Thyroid gland (tissue), 4 donors: ENCODE measurements at regions not wholly inside any gene's neighbourhood (a gene's known extent, or its start where the extent isn't known, plus 50 kb on each side); places are given as distances from the start of the nearest gene placed in this dataset.

ENCODE experiments used
- DNase-seq, 2 donors: peaks; one replicate each; pipeline ENCODE4 v3.0.0-alpha.2; 2019
- H3K27ac ChIP-seq, 3 donors: fragments of 200-600 bp; sonication (generic); 1 replicate in 2 of 3; 2 replicates in 1 of 3; pipeline ENCODE4 v1.5.1; 2016 to 2019; ENCODE audit warnings: mild to moderate bottlenecking in 1 of 3, moderate library complexity in 1 of 3
- H3K27me3 ChIP-seq: fragments of 200-600 bp; sonication (generic); one replicate; pipeline ENCODE4 v1.5.1; 2019
- H3K36me3 ChIP-seq, 2 donors: fragments of 200-600 bp; sonication (generic); one replicate each; pipeline ENCODE4 v1.5.1; 2016 to 2019
- H3K4me1 ChIP-seq, 2 donors: fragments of 200-600 bp; sonication (generic); one replicate each; pipeline ENCODE4 v1.5.1; 2017 to 2019
- H3K4me3 ChIP-seq, 3 donors: fragments of 200-600 bp; sonication (generic); replicated peaks in 1 of 3; 1 replicate in 2 of 3; 2 replicates in 1 of 3; pipeline ENCODE4 v1.5.1; 2016; ENCODE audit warnings: mild to moderate bottlenecking in 1 of 3
- H3K9me3 ChIP-seq: fragments of 200-600 bp; sonication (generic); one replicate; pipeline ENCODE4 v1.5.1; 2017
- POLR2A ChIP-seq, 2 donors: fragments of 450-650 bp; IDR thresholded peaks; one replicate each; pipeline ENCODE4 v1.6.1; 2017; ENCODE audit warnings: antibody characterized with exemption in 2 of 2, mild to moderate bottlenecking in 2 of 2, moderate library complexity in 1 of 2
- WGBS, 2 donors: methylation state at CpG; one replicate each; pipeline ENCODE4 v1.1.5; 2017; 5-methylcytosine and 5-hydroxymethylcytosine counted together
- intact Hi-C: fragments of 100-400 bp; cut with DNase I; formaldehyde crosslinking; loops from one replicate; pipeline ENCODE4 v1.15.1; 2023
- TF ChIP-seq, protein P1 (sequence below), 6 experiments: fragments of 200-600 bp in 3 of 6; fragments of 450-650 bp in 3 of 6; sonication (generic) in 3 of 6; IDR thresholded peaks; one replicate each; pipeline ENCODE4 v1.5.1; 2016 to 2019; ENCODE audit warnings: antibody characterized with exemption in 6 of 6, mild to moderate bottlenecking in 2 of 6, inconsistent platforms in 1 of 6, moderate library complexity in 1 of 6

DNA sequence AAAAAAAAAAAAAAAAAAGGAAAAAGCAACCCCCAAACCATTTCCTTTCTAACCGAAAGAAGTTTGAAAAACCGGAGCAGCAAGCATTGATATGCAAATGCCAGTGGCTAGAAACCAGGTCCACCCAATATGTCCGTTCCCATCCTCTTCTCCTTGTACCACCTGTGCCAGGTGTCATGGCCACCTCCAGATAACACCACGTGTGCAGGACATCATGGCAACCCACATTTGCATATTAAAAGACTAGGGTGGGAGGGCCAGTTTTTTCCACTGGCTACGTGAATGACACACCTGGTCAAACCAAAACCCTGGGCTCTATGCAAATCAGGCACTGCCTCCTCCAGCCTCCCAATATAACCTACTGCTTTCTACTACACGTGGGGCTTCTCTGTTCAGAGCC lies 303.3 kb upstream of the GULP1 start:
- Histone ChIP-seq H3K36me3 (no peaks in the 10 kb centered on the region), H3K4me3 (no peak overlapping the region), H3K9me3 (no peaks in the 10 kb centered on the region), H3K27me3 (no peaks in the 10 kb centered on the region), H3K27ac (no peak overlapping the region), H3K4me1 (no peaks in the 10 kb centered on the region)
- TF ChIP-seq POLR2A (IDR thresholded peaks at IDR 0.05): no peak
- TF ChIP-seq, protein P1, sequence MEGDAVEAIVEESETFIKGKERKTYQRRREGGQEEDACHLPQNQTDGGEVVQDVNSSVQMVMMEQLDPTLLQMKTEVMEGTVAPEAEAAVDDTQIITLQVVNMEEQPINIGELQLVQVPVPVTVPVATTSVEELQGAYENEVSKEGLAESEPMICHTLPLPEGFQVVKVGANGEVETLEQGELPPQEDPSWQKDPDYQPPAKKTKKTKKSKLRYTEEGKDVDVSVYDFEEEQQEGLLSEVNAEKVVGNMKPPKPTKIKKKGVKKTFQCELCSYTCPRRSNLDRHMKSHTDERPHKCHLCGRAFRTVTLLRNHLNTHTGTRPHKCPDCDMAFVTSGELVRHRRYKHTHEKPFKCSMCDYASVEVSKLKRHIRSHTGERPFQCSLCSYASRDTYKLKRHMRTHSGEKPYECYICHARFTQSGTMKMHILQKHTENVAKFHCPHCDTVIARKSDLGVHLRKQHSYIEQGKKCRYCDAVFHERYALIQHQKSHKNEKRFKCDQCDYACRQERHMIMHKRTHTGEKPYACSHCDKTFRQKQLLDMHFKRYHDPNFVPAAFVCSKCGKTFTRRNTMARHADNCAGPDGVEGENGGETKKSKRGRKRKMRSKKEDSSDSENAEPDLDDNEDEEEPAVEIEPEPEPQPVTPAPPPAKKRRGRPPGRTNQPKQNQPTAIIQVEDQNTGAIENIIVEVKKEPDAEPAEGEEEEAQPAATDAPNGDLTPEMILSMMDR (IDR thresholded peaks at IDR 0.05): no peak
- no peak for DNase-seq
- intact Hi-C loops: no loop called here
- WGBS, 2 donors: 77 to 80% methylated on average over 6 of the region's 6 CpGs

DNA sequence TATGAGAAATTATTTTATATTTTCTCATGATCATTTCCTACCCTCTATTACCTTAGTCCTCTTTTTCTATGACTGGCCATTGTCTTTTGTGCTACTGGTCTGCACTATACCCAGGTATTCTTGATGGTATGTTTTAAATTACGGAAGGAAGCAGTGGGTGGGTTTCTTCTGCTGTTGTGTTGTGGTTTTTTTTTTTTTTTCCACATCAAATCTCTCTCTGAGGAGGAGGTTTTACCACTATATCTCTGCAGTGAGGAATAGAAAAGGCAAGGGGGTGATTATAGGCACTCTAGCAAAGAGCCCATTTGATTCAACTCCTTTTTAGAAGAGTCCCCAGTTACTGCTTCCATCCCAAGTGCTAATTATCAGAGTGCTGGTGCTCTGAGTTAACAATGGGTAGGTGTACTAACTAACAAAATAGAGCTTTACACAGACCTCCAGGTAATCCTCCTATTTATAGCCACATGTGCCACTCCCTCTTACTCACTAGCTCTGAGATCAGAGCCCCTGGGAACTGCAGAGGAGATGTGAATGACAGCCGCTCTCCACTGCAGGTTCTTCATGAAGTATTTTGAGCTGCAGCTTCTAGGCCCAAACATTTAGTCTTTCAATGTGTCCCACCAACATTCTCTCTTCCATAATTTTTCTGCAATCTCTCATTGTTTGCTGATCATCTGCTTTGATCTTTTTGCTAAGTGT lies 301.6 kb upstream of the GULP1 start:
- 95% methylated on average over 2 of the region's 2 CpGs for WGBS, 2 donors
- DNase-seq: no peak
- TF ChIP-seq POLR2A (IDR thresholded peaks at IDR 0.05): no peak
- TF ChIP-seq, protein P1 (IDR thresholded peaks at IDR 0.05): no peak
- no peaks in the 10 kb centered on the region for H3K36me3 ChIP-seq
- intact Hi-C loops: no loop called here
- H3K27me3 ChIP-seq: no peaks in the 10 kb centered on the region
- H3K27ac ChIP-seq: no peak overlapping the region
- no peaks in the 10 kb centered on the region for H3K9me3 ChIP-seq
- H3K4me3 ChIP-seq: no peak overlapping the region
- no peaks in the 10 kb centered on the region for H3K4me1 ChIP-seq

DNA sequence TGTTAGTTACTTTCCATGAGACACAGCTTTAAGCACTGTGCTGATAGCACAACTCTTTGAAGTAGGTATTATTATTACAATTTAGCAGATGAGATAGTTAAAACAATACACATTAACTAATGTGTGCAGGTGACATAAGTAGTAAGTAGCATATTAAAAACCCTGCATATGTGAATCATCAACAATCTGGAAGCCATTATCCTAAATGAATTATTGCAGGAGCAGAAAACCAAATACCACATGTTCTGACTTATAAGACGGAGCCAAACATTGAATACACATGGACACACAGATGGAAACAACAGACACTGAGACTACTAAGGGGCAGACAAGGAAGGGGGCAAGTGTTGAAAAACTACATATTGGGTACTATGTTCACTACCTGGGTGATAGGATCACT lies 300.3 kb upstream of the GULP1 start:
- H3K4me1 ChIP-seq: no peaks in the 10 kb centered on the region
- no peaks in the 10 kb centered on the region for H3K36me3 ChIP-seq
- TF ChIP-seq POLR2A (IDR thresholded peaks at IDR 0.05): no peak
- TF ChIP-seq, protein P1 (IDR thresholded peaks at IDR 0.05): no peak
- H3K9me3 ChIP-seq: no peaks in the 10 kb centered on the region
- H3K27me3 ChIP-seq: no peaks in the 10 kb centered on the region
- H3K4me3 ChIP-seq: no peak overlapping the region
- WGBS, 2 donors: 78 to 94% methylated on average over 1 of the region's 1 CpG
- no peak for DNase-seq
- no peak overlapping the region for H3K27ac ChIP-seq
- intact Hi-C loops: no loop called here

DNA sequence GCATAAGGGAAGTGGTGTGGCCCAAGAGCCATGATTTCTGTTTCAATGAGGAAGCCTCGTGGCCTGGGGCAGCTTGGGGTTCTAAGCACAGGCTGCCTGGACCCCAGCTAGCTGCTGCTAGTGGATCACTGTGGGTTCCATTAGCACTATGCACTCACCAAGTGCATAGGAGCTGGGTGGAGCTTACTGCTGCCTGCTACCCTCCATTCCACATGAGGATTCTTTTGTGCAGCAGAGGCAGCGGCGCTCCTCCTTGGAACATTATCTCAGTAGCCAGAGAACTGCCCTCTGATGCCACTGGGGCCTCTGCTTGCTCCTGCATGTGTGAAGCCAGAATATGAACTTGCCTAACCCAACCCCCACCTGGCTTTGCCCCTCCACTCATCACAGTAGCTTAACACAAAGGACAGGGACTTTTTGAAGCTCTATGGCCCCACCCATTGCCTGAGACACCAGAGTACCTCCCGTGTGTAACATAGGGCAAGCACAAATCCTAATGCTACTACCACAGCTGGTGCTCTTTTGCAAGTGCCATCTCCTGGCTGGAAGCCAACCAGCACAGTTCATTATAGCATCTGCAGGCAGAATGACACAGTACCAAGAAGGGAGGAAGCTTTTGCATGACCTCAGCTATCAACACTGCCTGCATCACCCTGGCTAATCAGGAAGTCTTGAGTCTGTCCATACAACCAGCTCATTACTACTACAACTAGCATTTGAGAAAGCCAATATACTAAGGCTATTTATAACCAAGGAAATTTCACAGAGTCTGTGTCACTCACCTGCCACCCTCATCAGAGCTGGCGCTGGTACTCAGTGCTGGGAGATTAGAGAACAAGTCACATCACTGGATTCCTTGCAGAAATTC lies 297.0 kb upstream of the GULP1 start:
- Histone ChIP-seq H3K9me3 (no peaks in the 10 kb centered on the region), H3K27me3 (no peaks in the 10 kb centered on the region), H3K4me3 (no peak overlapping the region), H3K36me3 (no peaks in the 10 kb centered on the region), H3K27ac (no peak overlapping the region), H3K4me1 (no peaks in the 10 kb centered on the region)
- intact Hi-C loops: no loop called here
- no peak for DNase-seq
- TF ChIP-seq, protein P1 (IDR thresholded peaks at IDR 0.05): no peak
- TF ChIP-seq POLR2A (IDR thresholded peaks at IDR 0.05): no peak
- 73 to 81% methylated on average over 5 of the region's 5 CpGs for WGBS, 2 donors

DNA sequence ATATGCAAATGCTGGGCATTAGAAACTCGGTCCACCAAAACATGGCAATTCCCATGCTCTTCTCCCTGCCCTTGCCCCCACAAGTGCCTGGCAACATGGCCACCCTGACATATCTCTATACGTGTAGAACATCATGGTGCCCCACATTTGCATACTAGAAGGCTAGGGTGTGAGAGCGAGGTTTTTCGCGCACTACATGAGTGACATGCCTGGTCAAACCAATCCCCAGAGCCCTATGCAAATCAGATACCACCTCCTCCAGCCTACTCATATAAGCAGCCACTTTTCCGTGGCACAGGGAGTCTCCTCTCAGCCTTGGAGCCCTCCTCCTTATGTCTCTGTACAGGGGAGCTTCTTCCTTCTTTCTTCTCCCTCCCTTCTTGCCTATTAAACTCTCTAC lies 296.1 kb upstream of the GULP1 start:
- 74 to 81% methylated on average over 6 of the region's 6 CpGs for whole genome bisulfite sequencing, 2 donors
- H3K36me3 ChIP-seq: no peaks in the 10 kb centered on the region
- intact Hi-C loops: no loop called here
- no peaks in the 10 kb centered on the region for H3K4me1 ChIP-seq
- H3K27ac ChIP-seq: no peak overlapping the region
- TF ChIP-seq POLR2A (IDR thresholded peaks at IDR 0.05): no peak
- TF ChIP-seq, protein P1 (IDR thresholded peaks at IDR 0.05): no peak
- no peak for DNase-seq
- H3K4me3 ChIP-seq: no peak overlapping the region
- H3K27me3 ChIP-seq: no peaks in the 10 kb centered on the region
- no peaks in the 10 kb centered on the region for H3K9me3 ChIP-seq
